NK-92 treated with Interleukin-12 subunit alpha and Interleukin-12 subunit beta, amount 100 ng/mL, for 24 hours (cell line): ENCODE measurements at regions not wholly inside any gene's neighbourhood (a gene's known extent, or its start where the extent isn't known, plus 50 kb on each side); places are given as distances from the start of the nearest gene placed in this dataset.

Experiments
- DNase-seq: peaks from one replicate; lab custom pipeline; 2025; lab: John Stamatoyannopoulos, UW

GRCh38 chr13:34002924-34003323 is 185.0 kb downstream of the RFC3 start:
- DNase-seq = no peak

- no peak for DNase-seq
Observed at GRCh38 chr13:34003656-34004055, 185.7 kb downstream of the RFC3 start.

GRCh38 chr13:34004676-34005075 is 186.7 kb downstream of the RFC3 start:
- no peak for DNase-seq

- DNase-seq = no peak
Observed at GRCh38 chr13:34006011-34006410, 188.1 kb downstream of the RFC3 start.

- DNase-seq = no peak
Observed at GRCh38 chr13:34011552-34012085, 193.7 kb downstream of the RFC3 start.

- DNase-seq = no peak
Observed at GRCh38 chr13:34012382-34012781, 194.4 kb downstream of the RFC3 start.

- DNase-seq = no peak
Observed at GRCh38 chr13:34013061-34013460, 195.1 kb downstream of the RFC3 start.

GRCh38 chr13:34017231-34017630 is 199.3 kb downstream of the RFC3 start:
- DNase-seq = no peak

- DNase-seq = no peak
Observed at GRCh38 chr13:34019870-34020269, 201.9 kb downstream of the RFC3 start.

GRCh38 chr13:34020388-34020787 is 202.4 kb downstream of the RFC3 start:
- DNase-seq = no peak

GRCh38 chr13:34021619-34022018 is 203.7 kb downstream of the RFC3 start:
- no peak for DNase-seq

GRCh38 chr13:34025746-34026145 is 207.8 kb downstream of the RFC3 start:
- no peak for DNase-seq

- no peak for DNase-seq
Observed at GRCh38 chr13:34026308-34026707, 208.4 kb downstream of the RFC3 start.

GRCh38 chr13:34028496-34029442 is 210.8 kb downstream of the RFC3 start:
- no peak for DNase-seq

GRCh38 chr13:34030782-34031181 is 212.8 kb downstream of the RFC3 start:
- DNase-seq = no peak

- DNase-seq = no peak
Observed at GRCh38 chr13:34031610-34032009, 213.7 kb downstream of the RFC3 start.

GRCh38 chr13:34034411-34034810 is 216.5 kb downstream of the RFC3 start:
- no peak for DNase-seq

GRCh38 chr13:34035178-34035577 is 217.2 kb downstream of the RFC3 start:
- DNase-seq = no peak

GRCh38 chr13:34035676-34036325 is 217.9 kb downstream of the RFC3 start:
- DNase-seq = no peak

- DNase-seq = no peak
Observed at GRCh38 chr13:34037636-34038540, 219.9 kb downstream of the RFC3 start.

GRCh38 chr13:34038541-34039068 is 220.7 kb downstream of the RFC3 start:
- no peak for DNase-seq

GRCh38 chr13:34039678-34040077 is 221.7 kb downstream of the RFC3 start:
- no peak for DNase-seq
